ENCODE measurements at regions not wholly inside any gene's neighbourhood (a gene's known extent, or its start where the extent isn't known, plus 50 kb on each side); places are given as distances from the start of the nearest gene placed in this dataset.

- TF ChIP-seq POLR2AphosphoS5 (IDR thresholded peaks at IDR 0.05; ENCODE audit: low read depth, low read length) (no peak), CTCF (IDR thresholded peaks at IDR 0.05) (no peak), REST (IDR thresholded peaks at IDR 0.05; ENCODE audit: insufficient read depth in 1 of 2, low read depth in 2 of 2, low read length in 1 of 2) (no peak)
Observed at GRCh38 chr1:106224426-106224825, 832.0 kb upstream of the PRMT6 start.

All from Panc1 (cell line).